ENCODE measurements at regions not wholly inside any gene's neighbourhood (a gene's known extent, or its start where the extent isn't known, plus 50 kb on each side); places are given as distances from the start of the nearest gene placed in this dataset.

DNA sequence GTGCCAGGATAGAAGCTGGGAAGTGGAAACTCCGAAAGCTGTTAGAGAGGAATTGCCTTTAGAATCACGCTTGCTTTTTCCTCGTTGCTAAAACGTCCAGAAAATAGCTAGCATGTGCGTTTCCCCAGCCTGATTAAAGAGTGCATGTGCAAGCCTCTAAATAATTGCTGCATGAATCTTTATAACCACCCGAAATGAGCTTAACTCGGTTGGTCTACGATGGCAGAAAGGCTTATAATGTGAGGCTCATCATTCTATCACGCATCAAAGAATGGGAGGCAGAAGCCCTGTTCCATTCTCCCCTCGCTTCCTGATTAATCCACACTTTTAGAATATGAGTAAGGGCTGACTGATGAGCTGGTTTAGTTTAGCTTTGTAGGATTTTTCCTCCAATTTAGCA, 394.6 kb upstream of the WWC1 start:
- no peaks in the 10 kb centered on the region for H3K4me1 ChIP-seq (replicated peaks in 1 of 2)
- no peaks in the 10 kb centered on the region for H3K9me3 ChIP-seq (replicated peaks in 1 of 3)
- TF ChIP-seq CTCF (IDR thresholded peaks at IDR 0.05) (no peak), POLR2A (IDR thresholded peaks at IDR 0.05) (no peak)
- no peaks in the 10 kb centered on the region for H3K27me3 ChIP-seq
- no peak overlapping the region for H3K4me3 ChIP-seq
- no peaks in the 10 kb centered on the region for H3K36me3 ChIP-seq (replicated peaks in 1 of 2)
- WGBS, 4 donors: 76 to 90% (median 81%) methylated on average over 10 of the region's 10 CpGs
- intact Hi-C loops (cut with DNase I): no loop called here
- no peak overlapping the region for H3K27ac ChIP-seq
- no peak for DNase-seq

GRCh38 chr5:167897371-167897770, 394.1 kb upstream of the WWC1 start:
- DNase-seq: no peak
- WGBS, 4 donors: 74 to 98% (median 87%) methylated on average over 1 of the region's 1 CpG
- TF ChIP-seq POLR2A (IDR thresholded peaks at IDR 0.05) (no peak), CTCF (IDR thresholded peaks at IDR 0.05) (no peak)
- Histone ChIP-seq H3K36me3 (replicated peaks in 1 of 2) (no peaks in the 10 kb centered on the region), H3K9me3 (replicated peaks in 1 of 3) (no peaks in the 10 kb centered on the region), H3K4me3 (no peak overlapping the region), H3K27me3 (no peaks in the 10 kb centered on the region), H3K27ac (no peak overlapping the region), H3K4me1 (replicated peaks in 1 of 2) (no peaks in the 10 kb centered on the region)
- intact Hi-C loops (cut with DNase I): no loop called here

DNA sequence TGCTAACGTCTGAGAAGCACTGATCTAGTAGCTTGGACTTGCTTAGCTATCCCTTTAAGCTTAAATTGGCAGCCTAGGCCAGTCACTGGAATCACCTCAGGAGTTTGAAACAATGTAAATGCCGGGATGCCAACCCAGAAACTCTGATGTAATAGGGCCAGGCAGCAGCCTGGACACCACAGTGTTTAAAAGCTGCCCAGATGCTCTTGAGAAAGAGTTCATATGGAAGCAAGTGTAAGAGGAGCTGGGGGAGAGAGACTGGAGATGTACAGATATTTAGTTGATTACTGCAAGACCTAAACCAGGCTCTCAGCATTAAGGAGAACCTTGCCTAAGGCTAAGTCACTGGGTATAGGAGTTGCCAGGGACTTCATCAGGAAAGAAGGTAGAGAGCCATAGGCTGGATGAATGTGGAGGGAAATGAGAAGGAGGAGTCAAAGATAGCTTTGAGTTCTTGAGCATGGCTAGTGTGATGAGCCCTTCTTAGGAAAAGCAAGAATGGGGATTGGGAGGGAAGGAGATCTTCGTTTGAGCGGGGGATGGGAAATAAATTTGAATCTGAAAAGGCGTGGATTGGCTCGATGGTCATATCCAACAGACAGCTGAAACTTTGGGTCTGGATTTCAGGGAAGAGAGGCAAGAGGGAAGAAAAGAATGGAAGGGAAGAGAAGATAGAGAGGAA, 392.9 kb upstream of the WWC1 start:
- no peak for TF ChIP-seq POLR2A (IDR thresholded peaks at IDR 0.05)
- no peak for TF ChIP-seq CTCF (IDR thresholded peaks at IDR 0.05)
- H3K27ac ChIP-seq: no peak overlapping the region
- H3K4me3 ChIP-seq: no peak overlapping the region
- no peaks in the 10 kb centered on the region for H3K4me1 ChIP-seq (replicated peaks in 1 of 2)
- 69 to 76% (median 70%) methylated on average over 6 of the region's 6 CpGs for WGBS, 4 donors
- intact Hi-C loops (cut with DNase I): no loop called here
- no peak for DNase-seq
- H3K36me3 ChIP-seq (replicated peaks in 1 of 2): no peaks in the 10 kb centered on the region
- no peaks in the 10 kb centered on the region for H3K27me3 ChIP-seq
- no peaks in the 10 kb centered on the region for H3K9me3 ChIP-seq (replicated peaks in 1 of 3)

GRCh38 chr5:167899490-167900070, 391.9 kb upstream of the WWC1 start:
- H3K4me3 ChIP-seq: no peak overlapping the region
- H3K27ac ChIP-seq: no peak overlapping the region
- H3K36me3 ChIP-seq (replicated peaks in 1 of 2): no peaks in the 10 kb centered on the region
- no peak for DNase-seq
- H3K27me3 ChIP-seq: no peaks in the 10 kb centered on the region
- H3K9me3 ChIP-seq (replicated peaks in 1 of 3): no peaks in the 10 kb centered on the region
- intact Hi-C loops (cut with DNase I): no loop called here
- WGBS, 4 donors: 67 to 80% (median 74%) methylated on average over 8 of the region's 8 CpGs
- no peaks in the 10 kb centered on the region for H3K4me1 ChIP-seq (replicated peaks in 1 of 2)
- no peak for TF ChIP-seq CTCF (IDR thresholded peaks at IDR 0.05)
- no peak for TF ChIP-seq POLR2A (IDR thresholded peaks at IDR 0.05)
